OCI-LY3 (cell line): ENCODE measurements at regions not wholly inside any gene's neighbourhood (a gene's known extent, or its start where the extent isn't known, plus 50 kb on each side); places are given as distances from the start of the nearest gene placed in this dataset.

Experiments
- H2AFZ ChIP-seq: fragments of 200-600, 300-600 bp; shearing (Covaris generic); 2 replicates; pipeline ENCODE4 v1.6.0; 2014; ENCODE audit warnings: antibody characterized with exemption, low read depth, low read length
- H3K27ac ChIP-seq: fragments of 200-600, 300-600 bp; sonication (generic); 2 replicates; pipeline ENCODE4 v1.5.1; 2014; ENCODE audit warnings: mild to moderate bottlenecking, low read length, moderate library complexity, mixed read lengths
- H3K27me3 ChIP-seq: fragments of 200-600, 300-600 bp; sonication (generic); 2 replicates; pipeline ENCODE4 v1.6.1; 2014; ENCODE audit warnings: low read depth, low read length, mixed read lengths
- H3K36me3 ChIP-seq: fragments of 200-600, 300-600 bp; sonication (generic); replicated peaks from 2 replicates; pipeline ENCODE3; 2014; ENCODE audit warnings: low read depth, low read length, mixed read lengths
- H3K4me1 ChIP-seq: fragments of 300-600, 200-600 bp; sonication (generic); 2 replicates; pipeline ENCODE4 v1.6.1; 2014; ENCODE audit warnings: low read length, mixed read lengths
- H3K4me2 ChIP-seq: fragments of 200-600, 300-600 bp; sonication (generic); 2 replicates; pipeline ENCODE4 v1.6.1; 2014; ENCODE audit warnings: low read length, mixed read lengths
- H3K4me3 ChIP-seq: fragments of 300-600, 200-600 bp; sonication (generic); 2 replicates; pipeline ENCODE4 v1.5.1; 2014; ENCODE audit warnings: antibody characterized with exemption, mild to moderate bottlenecking, low read length, moderate library complexity
- H3K79me2 ChIP-seq: fragments of 300-600, 200-600 bp; shearing (Covaris generic); 2 replicates; pipeline ENCODE4 v1.6.1; 2014; ENCODE audit warnings: mild to moderate bottlenecking, low read length, mixed read lengths
- H3K9ac ChIP-seq: fragments of 300-600, 200-600 bp; shearing (Covaris generic); 2 replicates; pipeline ENCODE4 v1.6.0; 2014; ENCODE audit warnings: mild to moderate bottlenecking, low read length, moderate library complexity
- H3K9me3 ChIP-seq: fragments of 200-600, 300-600 bp; shearing (Covaris generic); 2 replicates; pipeline ENCODE4 v1.6.1; 2014; ENCODE audit warnings: low read length, mixed read lengths; ENCODE audit not compliant: insufficient read depth
- H4K20me1 ChIP-seq: fragments of 200-600, 300-600 bp; sonication (generic); 2 replicates; pipeline ENCODE4 v1.6.1; 2016; ENCODE audit warnings: low read length, mixed read lengths; ENCODE audit not compliant: insufficient read depth
- EZH2phosphoT487 ChIP-seq: fragments of 200-600 bp; shearing (Covaris generic); IDR thresholded peaks from 2 replicates; pipeline ENCODE4 v1.6.1; 2018; ENCODE audit warnings: antibody characterized with exemption, mixed run types, low read depth
- TF ChIP-seq, protein P1 (sequence below): fragments of 200-600, 300-600 bp; sonication (generic); IDR thresholded peaks from 2 replicates; pipeline ENCODE4 v1.5.1; 2014; ENCODE audit warnings: antibody characterized with exemption, low read length, low read depth

DNA sequence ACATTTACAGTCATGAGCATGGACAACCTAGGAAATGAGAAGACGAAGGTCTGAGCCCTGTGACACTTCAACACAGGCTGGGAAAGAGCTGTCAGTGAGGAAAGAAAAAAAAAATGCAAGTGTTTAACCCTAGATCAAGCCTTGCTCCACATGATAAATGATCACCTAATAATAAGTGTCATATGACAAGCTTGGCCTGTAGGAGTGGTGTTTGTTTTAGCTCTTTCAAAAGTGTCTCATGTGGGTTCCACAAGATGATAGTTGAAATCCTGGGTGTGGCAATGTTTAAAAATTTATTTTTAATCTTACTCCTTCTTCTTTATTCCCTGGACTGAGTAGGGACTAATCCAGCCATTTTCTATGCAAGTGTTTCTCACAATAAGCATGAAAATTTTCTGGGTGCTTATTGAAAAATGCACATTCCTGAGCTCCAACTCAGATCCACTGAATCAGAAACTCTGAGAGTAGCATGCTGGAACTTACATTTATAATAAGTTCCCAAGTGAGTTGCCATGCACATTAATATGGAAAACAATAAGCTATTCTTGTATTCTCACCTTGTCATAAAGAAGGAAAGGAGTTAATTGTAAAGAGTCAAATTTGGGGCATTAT lies 138.3 kb downstream of the AREG start:
- Histone ChIP-seq H3K4me2 (no peak overlapping the region), H3K9me3 (no peaks in the 10 kb centered on the region)

DNA sequence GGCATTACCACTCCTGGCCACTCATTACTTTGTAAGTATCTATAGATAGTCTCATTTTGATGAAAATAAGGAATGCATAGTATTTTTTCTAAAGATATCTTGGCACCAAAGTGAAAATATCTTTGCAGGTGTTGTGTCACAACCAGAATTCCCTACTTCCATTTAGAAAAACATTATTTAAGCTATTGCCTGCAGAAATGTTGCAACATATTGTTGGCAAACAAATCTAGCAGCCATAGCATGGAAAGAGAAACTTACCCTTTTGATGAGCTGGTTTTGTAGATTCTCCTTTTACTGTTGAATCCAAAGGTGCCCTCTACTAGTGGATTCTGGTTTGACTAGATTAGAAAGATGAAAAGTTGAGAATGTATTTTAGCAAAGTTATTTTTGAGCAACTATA lies 138.8 kb downstream of the AREG start:
- H3K4me3 ChIP-seq, result no peak overlapping the region
- H3K4me1 ChIP-seq, result peaks cover 6% of the 10 kb centered on the region
- no peaks in the 10 kb centered on the region for H4K20me1 ChIP-seq
- no peak overlapping the region for H2AFZ ChIP-seq
- no peak overlapping the region for H3K27ac ChIP-seq
- no peak for TF ChIP-seq EZH2phosphoT487
- TF ChIP-seq, protein P1, sequence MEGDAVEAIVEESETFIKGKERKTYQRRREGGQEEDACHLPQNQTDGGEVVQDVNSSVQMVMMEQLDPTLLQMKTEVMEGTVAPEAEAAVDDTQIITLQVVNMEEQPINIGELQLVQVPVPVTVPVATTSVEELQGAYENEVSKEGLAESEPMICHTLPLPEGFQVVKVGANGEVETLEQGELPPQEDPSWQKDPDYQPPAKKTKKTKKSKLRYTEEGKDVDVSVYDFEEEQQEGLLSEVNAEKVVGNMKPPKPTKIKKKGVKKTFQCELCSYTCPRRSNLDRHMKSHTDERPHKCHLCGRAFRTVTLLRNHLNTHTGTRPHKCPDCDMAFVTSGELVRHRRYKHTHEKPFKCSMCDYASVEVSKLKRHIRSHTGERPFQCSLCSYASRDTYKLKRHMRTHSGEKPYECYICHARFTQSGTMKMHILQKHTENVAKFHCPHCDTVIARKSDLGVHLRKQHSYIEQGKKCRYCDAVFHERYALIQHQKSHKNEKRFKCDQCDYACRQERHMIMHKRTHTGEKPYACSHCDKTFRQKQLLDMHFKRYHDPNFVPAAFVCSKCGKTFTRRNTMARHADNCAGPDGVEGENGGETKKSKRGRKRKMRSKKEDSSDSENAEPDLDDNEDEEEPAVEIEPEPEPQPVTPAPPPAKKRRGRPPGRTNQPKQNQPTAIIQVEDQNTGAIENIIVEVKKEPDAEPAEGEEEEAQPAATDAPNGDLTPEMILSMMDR, result no peak
- no peak overlapping the region for H3K4me2 ChIP-seq
- no peak overlapping the region for H3K9ac ChIP-seq
- no peaks in the 10 kb centered on the region for H3K9me3 ChIP-seq
- no peaks in the 10 kb centered on the region for H3K27me3 ChIP-seq
- no peaks in the 10 kb centered on the region for H3K79me2 ChIP-seq
- H3K36me3 ChIP-seq, result no peaks in the 10 kb centered on the region

More for the DNA sequence above, 138.3 kb downstream of the AREG start:
- Histone ChIP-seq H4K20me1 (no peaks in the 10 kb centered on the region), H3K9ac (no peak overlapping the region), H3K36me3 (no peaks in the 10 kb centered on the region), H3K27me3 (no peaks in the 10 kb centered on the region), H2AFZ (no peak overlapping the region), H3K4me1 (peaks cover 6% of the 10 kb centered on the region), H3K79me2 (no peaks in the 10 kb centered on the region), H3K4me3 (no peak overlapping the region), H3K27ac (no peak overlapping the region)
- TF ChIP-seq, protein P1, result no peak

DNA sequence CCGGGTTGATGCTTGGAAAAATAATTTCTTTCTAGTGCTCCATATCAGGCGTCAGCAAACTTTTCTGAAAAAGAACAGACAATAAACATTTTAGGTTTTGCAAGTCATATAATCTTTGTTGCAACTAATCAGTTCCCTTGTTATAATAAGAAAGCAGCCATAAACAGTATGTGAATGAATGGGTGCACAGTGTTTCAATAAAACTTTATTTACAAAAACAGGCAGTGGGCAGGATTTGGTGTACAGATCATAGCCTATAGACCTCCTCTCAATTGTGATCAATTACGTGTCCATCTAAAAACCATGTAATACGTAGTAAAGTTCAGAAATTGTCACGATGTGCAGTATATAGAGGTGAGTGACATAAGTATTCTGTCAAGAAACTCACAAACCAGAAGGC lies 143.4 kb downstream of the AREG start:
- H3K4me3 ChIP-seq, result no peak overlapping the region
- no peaks in the 10 kb centered on the region for H4K20me1 ChIP-seq

DNA sequence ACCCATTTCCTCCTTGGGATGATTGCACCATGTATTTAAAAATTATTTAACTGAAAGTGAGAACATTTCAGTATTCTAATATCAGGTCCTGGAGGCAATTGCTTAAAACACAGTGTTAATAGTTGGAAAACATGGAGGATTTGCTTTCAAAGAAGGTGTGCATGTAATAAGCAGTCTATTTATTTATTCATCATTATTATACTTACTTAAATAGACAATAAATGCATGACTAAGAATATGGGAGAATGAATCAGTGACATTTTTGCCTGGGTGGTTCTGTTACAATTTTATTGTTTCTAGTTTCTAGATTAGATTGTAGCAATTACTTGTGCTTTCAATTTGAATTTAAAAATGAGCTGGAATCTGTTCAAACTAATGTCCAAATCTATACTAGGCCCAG lies 145.5 kb downstream of the AREG start:
- Histone ChIP-seq H3K4me2 (no peak overlapping the region), H3K9ac (no peak overlapping the region), H3K36me3 (no peaks in the 10 kb centered on the region), H3K79me2 (no peaks in the 10 kb centered on the region), H4K20me1 (no peaks in the 10 kb centered on the region), H3K27me3 (no peaks in the 10 kb centered on the region), H3K9me3 (no peaks in the 10 kb centered on the region), H3K4me1 (peaks cover under 1% of the 10 kb centered on the region; the same call in 1 of the 2 replicates), H3K27ac (no peak overlapping the region), H3K4me3 (no peak overlapping the region), H2AFZ (no peak overlapping the region)
- TF ChIP-seq, protein P1, result no peak
- no peak for TF ChIP-seq EZH2phosphoT487

More for the DNA sequence above, 143.4 kb downstream of the AREG start:
- no peaks in the 10 kb centered on the region for H3K9me3 ChIP-seq
- peaks cover 6% of the 10 kb centered on the region for H3K4me1 ChIP-seq
- H2AFZ ChIP-seq, result no peak overlapping the region
- no peaks in the 10 kb centered on the region for H3K36me3 ChIP-seq
- no peaks in the 10 kb centered on the region for H3K79me2 ChIP-seq
- no peaks in the 10 kb centered on the region for H3K27me3 ChIP-seq
- no peak overlapping the region for H3K4me2 ChIP-seq
- H3K27ac ChIP-seq, result no peak overlapping the region
- TF ChIP-seq, protein P1, result no peak
- no peak for TF ChIP-seq EZH2phosphoT487
- no peak overlapping the region for H3K9ac ChIP-seq
